A549 (cell line): ENCODE measurements at regions not wholly inside any gene's neighbourhood (a gene's known extent, or its start where the extent isn't known, plus 50 kb on each side); places are given as distances from the start of the nearest gene placed in this dataset.

Source experiments
- CHD2 ChIP-seq: fragments of 150-350 bp; IDR thresholded peaks from 2 replicates; pipeline ENCODE4 v1.6.1; 2014; ENCODE audit warnings: low read length; ENCODE audit not compliant: partially characterized antibody
- CTCF ChIP-seq: fragments of >200 bp; sonication (Bioruptor Twin); formaldehyde crosslinking; IDR thresholded peaks from 3 replicates; pipeline ENCODE4 v1.5.1; 2016
- POLR2A ChIP-seq: IDR thresholded peaks from 2 replicates; pipeline ENCODE4 v1.6.1; 2012; ENCODE audit warnings: mild to moderate bottlenecking, low read length
- RARB ChIP-seq: fragments of 250-450 bp; sonication (Bioruptor Pico); IDR thresholded peaks from 2 replicates; pipeline ENCODE4 v1.8.0; 2021; ENCODE audit warnings: mild to moderate bottlenecking, moderate library complexity
- RCOR1 ChIP-seq: fragments of 150-350 bp; IDR thresholded peaks from 2 replicates; pipeline ENCODE4 v1.6.1; 2014; ENCODE audit warnings: antibody characterized with exemption, low read length, low read depth
- RFX5 ChIP-seq: fragments of 450-650 bp; IDR thresholded peaks from 2 replicates; pipeline ENCODE4 v1.7.1; 2014; ENCODE audit warnings: antibody characterized with exemption, mild to moderate bottlenecking, moderate library complexity

DNA sequence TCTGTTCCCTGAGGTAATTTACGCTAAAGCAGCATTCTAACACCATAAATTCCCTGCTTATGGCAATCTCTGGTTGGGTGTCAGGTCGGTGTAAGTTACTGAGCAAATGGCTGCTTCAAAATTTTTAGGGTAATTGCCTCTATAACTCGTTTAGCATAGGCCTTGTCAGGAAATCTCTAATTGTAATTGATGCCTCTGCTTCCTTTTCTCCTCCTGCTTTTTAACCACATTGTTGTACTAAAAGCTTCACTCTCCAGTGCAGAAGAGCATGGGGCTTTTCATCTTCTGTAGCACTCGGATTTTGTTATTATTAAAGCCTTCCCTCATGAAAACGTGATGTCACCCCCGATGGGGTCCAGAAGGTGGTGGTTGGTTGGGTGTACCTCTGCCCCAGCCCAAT lies 141.6 kb upstream of the NBPF11 start:
- TF ChIP-seq RFX5 (no peak), RARB (CRISPR knock-in tag) (no peak), CTCF (no peak), CHD2 (no peak), POLR2A (no peak), RCOR1 (no peak)
